A172 (cell line): ENCODE measurements at regions not wholly inside any gene's neighbourhood (a gene's known extent, or its start where the extent isn't known, plus 50 kb on each side); places are given as distances from the start of the nearest gene placed in this dataset.
"Not testable (repeated sequence)": the region's sequence is repeated elsewhere in the genome, so short reads cannot be mapped to it uniquely, and the experiment has no call there.

Source experiments
- DNase-seq: peaks from one replicate; pipeline ENCODE4 v3.0.0-alpha.2; 2015; ENCODE audit warnings: low spot score

DNA sequence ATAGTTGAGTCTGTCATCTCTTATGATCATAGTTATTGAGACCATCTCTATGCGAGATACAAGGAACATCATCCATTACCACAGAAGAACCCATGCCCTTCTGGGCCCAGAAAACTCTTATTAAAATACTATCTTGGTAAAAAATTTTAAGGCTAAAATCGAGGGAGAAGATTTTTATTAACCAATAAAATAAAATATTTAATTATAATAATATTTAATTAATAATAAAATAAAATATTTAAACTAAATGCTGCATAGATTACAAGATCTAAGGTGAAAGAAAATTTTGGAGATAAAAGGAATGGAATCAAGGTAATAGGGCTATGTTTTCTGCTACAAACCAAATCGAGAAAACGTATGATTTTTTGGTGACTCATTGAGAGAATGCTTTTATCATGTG, 540.2 kb downstream of the KCNH5 start:
- no peak for DNase-seq

DNA sequence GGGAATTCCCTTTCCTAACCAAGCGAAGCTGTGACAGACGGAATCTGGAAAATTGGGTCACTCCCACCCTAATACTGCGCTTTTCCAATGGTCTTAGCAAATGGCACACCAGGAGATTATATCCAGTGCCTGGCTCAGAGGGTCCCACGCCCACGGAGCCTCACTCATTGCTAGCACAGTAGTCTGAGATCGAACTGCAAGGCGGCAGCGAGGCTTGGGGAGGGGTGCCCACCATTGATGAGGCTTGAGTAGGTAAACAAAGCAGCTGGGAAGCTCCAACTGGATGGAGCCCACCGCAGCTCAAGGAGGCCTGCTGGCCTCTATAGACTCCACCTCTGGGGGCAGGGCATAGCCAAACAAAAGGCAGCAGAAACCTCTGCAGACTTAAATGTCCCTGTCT, 523.9 kb downstream of the KCNH5 start:
- not testable (repeated sequence) for DNase-seq

GRCh38 chr14:62528296-62528695, 517.0 kb downstream of the KCNH5 start:
- DNase-seq: no peak

GRCh38 chr14:62532181-62532580, 513.1 kb downstream of the KCNH5 start:
- DNase-seq: peak; percentile 14

DNA sequence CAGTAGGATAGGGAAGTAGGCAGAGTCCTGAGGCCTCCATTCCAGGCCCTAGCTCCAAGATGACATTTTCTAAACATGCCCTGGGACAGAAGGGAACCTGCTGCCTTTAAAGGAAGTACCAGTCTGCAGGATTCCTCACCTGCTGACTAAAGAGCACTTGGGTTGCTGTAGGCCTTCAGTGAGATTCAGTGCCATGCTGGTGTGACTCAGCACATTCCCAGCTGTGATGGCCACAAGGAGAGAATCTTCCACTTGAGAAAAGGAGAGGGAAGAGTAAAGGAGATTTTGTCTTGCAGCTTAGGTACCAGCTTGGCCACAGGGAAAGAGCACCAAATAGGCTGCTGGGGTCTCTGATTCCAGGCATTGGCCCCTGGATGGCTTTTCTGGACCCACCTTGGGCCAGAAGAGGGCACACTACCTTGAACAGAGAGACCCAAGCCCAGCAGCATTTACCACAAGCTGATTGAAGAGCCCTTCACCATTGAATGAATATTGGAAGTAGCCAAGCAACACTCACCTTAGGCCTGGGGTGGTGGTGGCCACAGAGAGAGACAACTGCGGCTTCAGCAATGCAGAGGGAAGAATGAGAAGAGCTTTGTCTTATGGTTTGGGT, 498.3 kb downstream of the KCNH5 start:
- no peak for DNase-seq

DNA sequence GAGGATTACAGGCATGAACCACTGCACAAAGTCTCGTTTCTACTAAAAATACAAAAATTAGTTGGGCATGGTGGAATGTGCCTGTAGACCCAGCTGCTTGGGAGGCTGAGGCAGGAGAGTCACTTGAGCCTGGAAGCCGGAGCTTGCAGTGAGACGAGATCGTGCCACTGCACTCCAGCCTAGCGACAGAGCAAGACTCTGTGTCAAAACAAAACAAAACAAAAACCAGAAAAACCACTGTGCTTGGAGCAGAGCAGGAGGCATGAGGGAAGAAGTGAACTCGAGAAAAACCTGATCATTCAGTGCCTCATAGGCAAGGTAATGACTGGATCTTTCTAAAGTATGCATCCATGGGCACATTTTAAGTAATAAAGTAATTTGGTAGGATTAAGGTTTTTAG, 487.8 kb downstream of the KCNH5 start:
- DNase-seq: no peak

DNA sequence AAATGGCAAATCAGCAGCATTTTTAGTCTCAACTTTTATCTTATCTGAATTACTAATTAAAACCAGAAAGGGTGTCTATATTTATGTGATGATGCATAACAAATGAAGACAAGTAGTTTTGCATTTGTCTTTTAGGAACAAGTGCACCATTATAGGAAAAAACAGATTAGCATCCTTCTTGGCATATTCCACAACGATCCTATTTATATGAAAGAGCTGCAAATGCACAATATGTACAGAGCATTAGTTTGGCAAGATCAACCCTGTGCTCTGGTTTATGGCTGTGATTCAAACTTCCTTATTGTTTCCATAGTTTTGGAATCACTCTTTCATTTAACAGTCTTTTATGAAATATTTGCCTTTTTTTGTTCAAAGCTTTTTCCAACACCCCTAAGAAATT, 486.8 kb downstream of the KCNH5 start:
- no peak for DNase-seq

- DNase-seq: no peak
These were observed 460.0 kb downstream of the KCNH5 start for GRCh38 chr14:62585247-62585646.

- peak; percentile 15 for DNase-seq
These were observed 452.4 kb downstream of the KCNH5 start for GRCh38 chr14:62592877-62593276.

DNA sequence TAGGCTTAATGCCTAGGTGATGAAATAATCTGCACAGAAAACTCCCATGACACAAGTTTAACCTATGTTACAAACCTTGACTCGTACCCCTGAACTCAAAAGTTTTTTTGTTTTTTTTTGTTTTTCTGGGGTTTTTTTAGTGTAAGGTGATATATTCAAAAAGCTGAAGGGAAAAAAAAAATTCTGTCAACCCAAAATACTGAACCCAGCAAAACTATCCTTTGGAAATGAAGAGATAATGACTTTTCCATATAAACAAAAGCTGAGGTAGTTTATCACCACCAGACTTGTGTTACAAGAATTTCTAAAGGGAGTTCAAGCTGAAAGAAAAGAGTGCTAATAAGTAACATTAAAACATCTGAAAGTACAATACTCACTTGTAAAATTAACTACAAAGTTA, 448.1 kb downstream of the KCNH5 start:
- no peak for DNase-seq

- DNase-seq: no peak
These were observed 445.5 kb downstream of the KCNH5 start for GRCh38 chr14:62599616-62600385.

DNA sequence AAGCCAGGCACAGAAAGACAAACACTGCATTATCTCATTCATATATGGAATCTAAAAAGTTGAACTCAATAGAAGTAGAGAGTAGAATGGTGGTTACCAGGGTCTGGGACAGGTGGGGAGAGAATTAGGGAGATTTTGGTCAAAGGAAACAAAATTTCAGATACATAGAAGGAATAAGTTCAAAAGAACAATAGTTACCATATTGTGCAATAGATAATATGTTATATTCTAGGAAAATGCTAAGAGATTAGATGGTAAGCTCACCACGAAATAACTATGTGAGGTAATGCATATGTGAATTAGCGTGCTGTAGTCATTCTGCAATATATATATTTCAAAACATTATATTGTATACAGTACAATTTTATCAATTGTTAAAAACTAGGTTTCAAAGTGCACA, 442.5 kb downstream of the KCNH5 start:
- no peak for DNase-seq

GRCh38 chr14:62604524-62604923, 440.7 kb downstream of the KCNH5 start:
- no peak for DNase-seq

- no peak for DNase-seq
These were observed 431.1 kb downstream of the KCNH5 start for GRCh38 chr14:62614122-62614521.

GRCh38 chr14:62616668-62617067, 428.6 kb downstream of the KCNH5 start:
- DNase-seq: no peak

DNA sequence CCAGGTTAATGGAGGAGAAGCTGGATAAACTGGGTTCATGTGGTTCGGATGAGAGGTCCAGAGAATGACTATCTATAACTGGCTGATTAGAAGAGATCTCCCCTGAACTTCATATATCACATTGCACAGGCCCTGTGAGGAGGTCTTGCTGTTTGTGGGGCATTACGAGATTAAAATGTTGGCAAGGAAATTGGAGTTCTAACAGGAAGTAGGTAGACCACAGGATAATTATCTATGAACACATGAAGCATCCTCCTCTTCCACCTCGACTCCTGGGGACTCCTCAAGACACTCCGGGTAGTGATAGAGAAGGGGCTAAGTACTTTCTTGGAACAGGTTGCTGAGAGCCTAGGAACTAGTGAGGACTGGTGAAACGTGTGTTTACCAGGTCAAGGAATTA, 418.8 kb downstream of the KCNH5 start:
- no peak for DNase-seq

DNA sequence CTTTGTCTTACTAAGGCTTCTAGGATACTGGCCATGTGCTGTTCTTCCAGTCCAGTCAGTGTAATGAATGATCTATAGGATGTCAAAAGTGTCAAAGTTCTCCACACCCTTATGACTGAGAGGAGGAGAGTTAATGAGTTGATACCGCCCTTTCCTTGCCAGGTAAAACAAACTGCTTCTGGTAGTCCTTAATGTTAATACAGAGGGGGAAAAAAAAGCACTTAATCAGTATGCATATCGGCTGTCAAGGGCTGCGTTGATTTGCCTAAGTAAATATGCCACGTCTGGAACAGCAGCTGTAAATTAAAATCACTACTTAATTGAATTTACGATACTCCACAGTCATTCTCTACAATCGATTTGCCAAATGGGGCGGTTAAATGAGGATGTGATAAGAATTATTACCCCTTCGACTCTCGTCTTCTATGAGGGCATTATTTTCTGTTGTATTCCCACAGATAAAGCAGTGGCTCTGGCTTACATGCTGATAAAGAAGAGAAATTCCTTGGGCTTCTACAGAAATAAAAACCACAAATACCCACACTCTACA, 416.0 kb downstream of the KCNH5 start:
- no peak for DNase-seq

GRCh38 chr14:62631176-62631575, 414.1 kb downstream of the KCNH5 start:
- no peak for DNase-seq

DNA sequence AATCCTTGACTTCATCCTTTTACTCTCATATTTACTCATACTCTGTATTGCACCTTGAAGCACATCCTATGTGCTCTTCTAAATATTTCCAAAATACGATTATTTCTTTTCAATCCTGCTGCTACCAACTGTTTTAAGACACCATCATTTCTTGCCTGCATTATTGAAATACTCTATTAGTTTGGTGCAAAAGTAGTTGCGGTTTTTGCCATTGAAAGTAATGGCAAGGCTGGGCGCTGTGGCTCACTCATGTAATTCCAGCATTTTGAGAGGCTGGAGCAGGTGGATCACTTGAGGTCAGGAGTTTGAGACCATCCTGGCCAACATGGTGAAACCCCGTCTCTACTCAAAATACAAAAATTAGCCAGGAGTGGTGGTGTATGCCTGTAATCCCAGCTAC, 412.5 kb downstream of the KCNH5 start:
- no peak for DNase-seq

DNA sequence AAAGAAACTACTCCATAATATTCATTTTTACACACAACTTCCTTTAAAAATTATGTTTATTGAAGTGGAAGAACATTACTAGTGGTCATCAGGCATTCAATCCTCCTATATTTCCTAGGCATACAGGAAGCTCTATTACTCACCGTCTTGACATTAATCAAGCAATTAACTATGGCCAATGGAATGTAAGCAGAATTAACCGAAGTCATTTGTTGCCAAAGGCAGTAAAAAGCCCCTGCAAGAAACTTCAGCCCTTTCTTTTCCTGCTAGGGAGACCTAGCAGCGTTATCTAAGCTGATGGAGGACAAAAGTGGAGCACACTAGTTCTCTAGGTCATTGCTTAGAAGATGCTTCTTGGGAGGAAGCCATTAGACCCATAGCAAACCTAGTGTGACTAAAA, 399.6 kb downstream of the KCNH5 start:
- DNase-seq: no peak
